GM21528 (cell line): ENCODE measurements at regions not wholly inside any gene's neighbourhood (a gene's known extent, or its start where the extent isn't known, plus 50 kb on each side); places are given as distances from the start of the nearest gene placed in this dataset.

Experiments used
- ATAC-seq: cut with Tn5 transposase; IDR thresholded peaks from one replicate; pipeline ENCODE4 v1.9.1; 2021; ENCODE audit warnings: mild to moderate bottlenecking, moderate library complexity; ENCODE audit not compliant: unreplicated experiment, low FRiP score

DNA sequence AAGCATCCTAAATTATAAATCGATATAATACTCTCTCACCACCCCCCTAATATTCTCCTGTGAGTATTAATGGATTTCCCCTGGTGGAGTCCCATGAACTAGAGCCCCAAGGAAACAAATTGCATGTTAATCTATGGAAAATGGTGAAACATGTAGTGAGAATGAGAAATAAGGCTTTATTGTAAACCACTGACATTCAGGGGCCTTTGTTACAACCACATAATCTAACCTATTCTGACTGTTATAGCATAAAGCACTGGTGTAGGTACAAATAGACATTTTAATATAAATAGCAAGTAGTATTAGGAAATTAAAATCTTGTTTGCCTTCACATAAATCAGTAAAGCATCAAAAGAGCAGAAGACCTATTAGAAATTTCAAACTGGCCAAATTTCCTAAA, 65.3 kb upstream of the TLK1 start:
- no peak for ATAC-seq

DNA sequence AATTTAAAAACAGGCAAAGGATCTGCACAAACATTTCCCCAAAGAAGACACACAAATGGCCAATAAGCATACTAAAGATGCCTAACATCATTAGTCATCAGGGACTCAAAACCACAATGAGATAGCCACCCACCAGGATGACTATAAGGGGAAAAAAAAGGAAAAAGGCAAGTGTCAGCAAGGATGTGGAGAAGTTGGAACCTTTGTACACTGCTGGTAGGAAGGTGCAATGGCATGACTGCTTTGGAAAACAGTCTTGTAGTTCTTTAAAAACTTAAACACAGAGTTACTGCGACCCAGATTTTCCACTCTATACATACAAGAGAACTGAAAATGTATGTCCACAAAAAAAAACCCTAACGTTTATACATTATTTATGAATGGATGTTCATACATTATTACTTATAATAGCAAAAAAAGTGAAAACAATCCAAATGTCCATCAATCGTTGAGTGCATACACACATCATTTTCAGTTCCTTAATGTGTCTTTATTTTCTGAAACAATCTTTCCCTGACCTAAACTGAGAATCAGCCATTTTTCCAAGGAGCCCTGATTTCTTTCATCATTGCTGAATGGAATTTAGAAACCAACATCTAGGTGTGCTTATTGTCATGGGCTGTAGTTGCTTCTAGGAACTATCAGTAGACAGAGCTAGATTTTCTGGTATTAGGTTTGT, 64.7 kb upstream of the TLK1 start:
- no peak for ATAC-seq

DNA sequence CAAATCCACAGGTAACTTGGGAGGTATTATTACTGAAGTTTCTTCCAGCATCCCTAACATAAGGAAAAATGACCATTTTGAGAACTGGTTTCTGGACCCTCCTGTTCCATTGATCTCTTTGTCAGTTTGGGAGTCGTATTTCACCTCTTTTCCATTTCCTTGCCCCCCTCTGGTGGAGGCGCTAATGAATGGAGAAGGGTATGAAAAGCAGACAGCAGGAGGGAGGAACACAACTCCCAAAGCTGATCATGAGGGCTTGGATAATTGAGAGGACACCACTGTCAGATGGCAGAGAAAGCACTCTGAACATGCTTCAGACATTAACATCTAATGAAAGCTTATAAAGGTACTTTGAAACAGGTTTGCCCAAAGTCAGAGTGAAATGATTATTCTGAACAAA, 56.6 kb upstream of the TLK1 start:
- no peak for ATAC-seq

DNA sequence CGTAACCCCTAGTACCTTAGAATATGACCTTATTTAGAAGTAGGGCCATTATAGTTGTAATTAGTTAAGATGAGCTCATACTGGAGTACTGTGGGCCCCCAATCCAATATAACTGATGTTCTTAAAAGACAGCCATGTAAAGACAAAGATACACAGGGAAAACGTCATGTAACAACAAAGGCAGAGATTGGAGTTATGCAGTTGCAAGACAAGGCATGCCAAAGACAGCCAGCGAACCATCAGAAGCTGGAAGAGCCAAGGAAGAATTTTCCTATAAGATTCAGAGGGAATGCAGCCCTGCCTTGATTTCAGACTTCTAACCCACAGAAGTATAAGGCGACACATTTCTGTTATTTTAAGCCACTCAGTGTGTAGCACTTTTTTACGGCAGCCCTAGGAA, 55.9 kb upstream of the TLK1 start:
- ATAC-seq = no peak

DNA sequence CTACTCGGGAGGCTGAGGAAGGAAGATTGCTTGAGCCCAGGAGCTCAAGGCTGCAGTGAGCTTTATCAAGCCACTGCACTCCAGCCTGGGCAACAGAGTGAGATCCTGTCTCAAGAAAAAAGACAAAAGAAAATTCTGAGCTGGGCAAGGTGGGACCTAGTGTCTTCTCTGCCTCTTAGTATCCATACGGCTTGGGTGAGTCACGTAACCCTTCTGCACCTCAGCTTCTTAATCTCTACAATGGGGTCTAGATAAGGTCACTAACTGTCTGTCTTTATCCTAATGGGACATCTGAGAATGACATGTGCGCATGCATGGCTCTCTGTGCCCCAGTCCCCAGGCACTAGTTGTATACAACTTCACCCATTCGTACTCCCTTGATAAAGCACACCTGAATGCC, 53.4 kb upstream of the TLK1 start:
- ATAC-seq = no peak

DNA sequence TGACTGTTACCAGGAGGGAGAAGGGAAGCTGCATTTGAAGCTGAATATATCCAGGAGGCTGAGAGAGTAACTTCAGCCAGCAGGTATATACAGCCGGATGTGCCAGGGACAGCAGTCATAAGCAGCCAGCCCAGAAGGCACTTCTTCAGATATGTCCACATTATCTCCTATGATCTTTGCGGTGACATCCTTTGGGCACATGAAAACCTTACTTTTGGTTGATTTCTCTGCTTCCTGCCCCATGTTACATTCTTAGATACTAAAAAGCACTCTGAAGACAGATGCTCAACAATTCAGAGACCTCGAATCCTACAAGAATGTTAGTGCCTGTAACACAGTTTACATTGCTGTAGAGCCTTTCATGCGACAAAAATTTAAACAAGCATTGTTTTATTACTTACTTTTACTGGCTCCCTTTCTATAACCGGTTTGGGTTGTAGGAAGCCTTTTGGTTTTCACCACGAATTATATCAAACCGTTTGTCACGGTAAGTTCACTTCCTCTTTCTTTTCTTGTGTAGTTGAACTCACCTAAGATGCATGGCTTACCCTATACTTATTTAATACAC, 50.3 kb upstream of the TLK1 start:
- ATAC-seq = peak; percentile 68
